ENCODE measurements at regions not wholly inside any gene's neighbourhood (a gene's known extent, or its start where the extent isn't known, plus 50 kb on each side); places are given as distances from the start of the nearest gene placed in this dataset.

DNA sequence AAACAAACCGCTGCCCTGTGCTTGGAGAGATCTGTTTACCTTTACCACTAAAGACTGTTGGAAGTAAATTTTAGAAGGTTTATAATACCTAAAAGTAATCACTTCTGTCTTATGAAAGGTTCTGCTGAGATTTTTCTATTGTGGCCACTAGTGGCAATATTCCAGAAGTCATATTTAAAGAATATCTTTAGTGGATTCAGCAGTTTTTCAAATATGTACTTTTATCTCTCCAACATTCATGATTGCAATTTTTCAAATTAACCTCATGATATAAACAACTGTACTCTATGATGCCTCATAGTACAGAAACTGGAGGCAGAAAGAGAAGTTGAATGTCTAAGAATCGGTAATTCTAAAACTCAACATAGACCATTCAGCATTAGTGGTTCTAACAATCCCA is 53.2 kb upstream of the USPL1 start:
- H3K4me3 ChIP-seq (ENCODE audit: low read depth, low read length): no peak overlapping the region
- TF ChIP-seq, protein P1, sequence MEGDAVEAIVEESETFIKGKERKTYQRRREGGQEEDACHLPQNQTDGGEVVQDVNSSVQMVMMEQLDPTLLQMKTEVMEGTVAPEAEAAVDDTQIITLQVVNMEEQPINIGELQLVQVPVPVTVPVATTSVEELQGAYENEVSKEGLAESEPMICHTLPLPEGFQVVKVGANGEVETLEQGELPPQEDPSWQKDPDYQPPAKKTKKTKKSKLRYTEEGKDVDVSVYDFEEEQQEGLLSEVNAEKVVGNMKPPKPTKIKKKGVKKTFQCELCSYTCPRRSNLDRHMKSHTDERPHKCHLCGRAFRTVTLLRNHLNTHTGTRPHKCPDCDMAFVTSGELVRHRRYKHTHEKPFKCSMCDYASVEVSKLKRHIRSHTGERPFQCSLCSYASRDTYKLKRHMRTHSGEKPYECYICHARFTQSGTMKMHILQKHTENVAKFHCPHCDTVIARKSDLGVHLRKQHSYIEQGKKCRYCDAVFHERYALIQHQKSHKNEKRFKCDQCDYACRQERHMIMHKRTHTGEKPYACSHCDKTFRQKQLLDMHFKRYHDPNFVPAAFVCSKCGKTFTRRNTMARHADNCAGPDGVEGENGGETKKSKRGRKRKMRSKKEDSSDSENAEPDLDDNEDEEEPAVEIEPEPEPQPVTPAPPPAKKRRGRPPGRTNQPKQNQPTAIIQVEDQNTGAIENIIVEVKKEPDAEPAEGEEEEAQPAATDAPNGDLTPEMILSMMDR (IDR thresholded peaks at IDR 0.05; ENCODE audit: insufficient read depth, low read depth, low read length, missing control alignments): no peak
- DNase-seq (ENCODE audit: low read depth): no peak

DNA sequence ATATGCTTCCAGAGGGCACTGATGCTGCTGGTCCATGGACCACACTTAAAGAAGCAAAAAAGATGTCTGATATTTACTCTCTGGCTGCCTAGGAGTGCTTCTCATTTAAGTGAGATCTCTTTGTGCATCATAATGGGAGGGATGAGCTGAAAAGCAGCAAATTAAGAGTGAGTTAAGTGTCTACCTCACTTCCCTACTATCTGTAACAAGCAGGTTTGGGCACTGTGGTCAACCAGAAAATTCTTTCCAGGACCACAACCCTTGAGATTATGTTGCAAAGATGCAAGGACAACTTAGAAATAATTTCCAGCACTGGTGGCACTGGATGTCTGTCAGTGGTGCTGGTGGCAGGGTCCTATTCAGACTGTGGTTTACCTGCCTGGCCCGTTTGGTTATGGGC is 52.1 kb upstream of the USPL1 start:
- H3K4me3 ChIP-seq (ENCODE audit: low read depth, low read length): no peak overlapping the region
- no peak for DNase-seq (ENCODE audit: low read depth)
- TF ChIP-seq, protein P1 (IDR thresholded peaks at IDR 0.05; ENCODE audit: insufficient read depth, low read depth, low read length, missing control alignments): no peak

DNA sequence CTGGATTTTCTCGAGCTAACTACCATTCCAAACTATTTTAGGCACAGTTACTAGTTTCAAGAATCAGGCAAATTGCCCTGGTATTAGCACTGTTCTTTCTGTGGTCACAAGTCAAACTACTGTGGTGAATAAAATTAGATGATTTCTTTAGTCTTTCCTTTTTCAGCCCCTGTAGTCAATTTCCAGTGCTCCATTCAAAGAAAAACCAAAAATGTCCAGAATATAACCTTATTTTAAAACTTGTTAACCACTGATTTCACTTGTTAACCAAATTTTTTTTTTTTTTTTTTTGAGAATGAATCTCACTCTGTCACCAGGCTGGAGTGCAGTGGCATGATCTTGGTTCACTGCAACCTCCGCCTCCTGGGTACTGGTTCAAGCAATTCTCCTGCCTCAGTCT is 50.6 kb upstream of the USPL1 start:
- H3K4me3 ChIP-seq (ENCODE audit: low read depth, low read length): no peak overlapping the region
- no peak for DNase-seq (ENCODE audit: low read depth)
- TF ChIP-seq, protein P1 (IDR thresholded peaks at IDR 0.05; ENCODE audit: insufficient read depth, low read depth, low read length, missing control alignments): no peak
